ENCODE measurements at regions not wholly inside any gene's neighbourhood (a gene's known extent, or its start where the extent isn't known, plus 50 kb on each side); places are given as distances from the start of the nearest gene placed in this dataset.
"Not testable (repeated sequence)": the region's sequence is repeated elsewhere in the genome, so short reads cannot be mapped to it uniquely, and the experiment has no call there.

DNA sequence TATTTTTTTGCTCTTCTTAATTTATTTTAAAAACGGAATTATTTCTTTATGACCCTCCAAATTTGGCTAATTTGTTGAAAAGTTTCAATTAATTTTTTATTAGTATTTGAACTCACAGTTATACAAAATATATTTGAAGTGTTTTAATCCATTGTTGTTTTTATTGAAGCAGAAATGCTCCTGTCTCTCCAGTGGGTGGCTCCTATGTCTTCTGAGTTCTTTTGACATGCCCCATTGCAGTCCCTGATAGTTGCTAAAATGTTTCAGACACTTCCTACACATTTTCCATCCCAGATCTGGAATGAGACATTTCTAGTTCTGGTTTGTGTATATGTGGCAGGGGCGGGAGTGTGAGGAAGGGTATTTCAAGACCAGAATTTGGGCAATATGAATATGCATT lies 579.4 kb upstream of the PRR20A start:
- no peak for DNase-seq

DNA sequence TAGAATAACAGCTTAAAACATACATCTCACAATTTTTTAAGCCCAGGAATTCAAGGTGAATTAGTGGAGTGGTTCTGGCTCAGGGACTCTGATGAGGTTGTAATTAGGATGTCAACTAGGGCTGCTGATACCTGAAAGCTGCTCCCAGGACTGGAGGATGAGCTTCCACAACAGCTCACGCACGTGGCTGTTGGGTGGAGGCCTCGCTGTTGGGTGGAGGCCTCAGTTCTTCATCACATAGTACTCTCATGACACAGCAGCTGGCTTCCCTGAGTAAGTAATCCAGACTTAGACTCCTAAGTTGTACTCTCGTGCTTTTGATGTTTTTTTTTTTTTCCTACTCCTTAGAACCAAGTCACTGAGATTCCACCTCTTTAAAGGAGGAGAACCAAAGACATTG lies 577.1 kb upstream of the PRR20A start:
- DNase-seq: no peak

DNA sequence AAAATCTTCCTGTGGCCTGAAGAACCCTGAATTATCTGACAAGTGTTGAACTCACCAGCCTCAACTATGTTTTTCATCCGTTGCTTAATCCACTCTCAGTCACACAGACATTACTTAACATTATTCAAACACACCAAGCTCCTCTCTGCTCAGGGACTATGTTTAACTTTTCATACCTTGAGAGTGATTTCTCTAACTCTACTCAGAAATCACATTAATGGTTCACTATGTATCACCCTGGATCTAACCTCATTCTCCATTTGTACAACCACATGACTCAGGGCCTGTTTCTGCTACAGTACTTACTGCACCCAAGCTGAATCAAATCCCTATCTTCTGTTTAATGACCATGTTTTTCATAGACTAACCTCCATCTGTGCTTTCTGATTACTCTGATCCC lies 553.7 kb upstream of the PRR20A start:
- DNase-seq: no peak

DNA sequence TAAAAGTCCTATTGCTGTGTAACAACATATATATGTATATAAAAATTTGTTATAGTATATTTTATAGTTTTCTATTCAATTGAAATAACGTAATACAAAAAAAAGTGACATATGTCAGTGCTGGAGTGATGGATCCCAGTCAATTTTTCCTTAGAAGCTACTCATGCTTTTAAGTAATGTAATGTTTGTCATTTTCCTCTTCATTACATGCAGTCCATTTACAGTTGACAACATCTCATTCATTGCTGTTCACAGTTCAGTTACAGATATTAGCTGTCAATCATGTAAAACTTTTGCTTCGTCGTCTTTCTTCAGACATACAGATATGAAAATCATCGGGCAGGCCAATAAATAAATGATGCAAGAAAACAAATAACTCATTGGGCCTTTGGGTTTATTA lies 525.1 kb upstream of the PRR20A start:
- no peak for DNase-seq

DNA sequence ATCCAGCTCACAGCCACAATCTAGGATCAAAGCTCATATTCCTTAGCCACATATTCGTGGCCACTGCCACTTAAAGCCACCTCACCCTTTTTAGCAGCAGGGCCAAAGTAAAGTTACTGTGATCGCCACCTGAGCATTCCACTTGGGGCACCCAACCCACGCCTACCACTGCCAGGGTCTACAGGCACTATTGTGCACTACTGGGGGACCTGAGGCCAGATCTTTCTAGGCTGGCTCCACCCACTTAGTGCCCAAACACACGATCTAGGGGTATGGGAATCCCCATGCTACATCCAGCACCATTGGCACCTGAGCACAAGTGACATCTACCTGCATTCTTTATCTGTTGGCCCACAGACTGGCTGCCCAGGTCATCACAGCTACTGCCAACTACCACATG lies 517.9 kb upstream of the PRR20A start:
- no peak for DNase-seq

- DNase-seq: not testable (repeated sequence)
Measured at GRCh38 chr13:56628886-56629285, 511.8 kb upstream of the PRR20A start.

- DNase-seq: not testable (repeated sequence)
Measured at GRCh38 chr13:56631060-56631459, 509.7 kb upstream of the PRR20A start.

- no peak for DNase-seq
Measured at GRCh38 chr13:56653043-56653442, 487.7 kb upstream of the PRR20A start.

GRCh38 chr13:56659041-56659471 lies 481.7 kb upstream of the PRR20A start:
- no peak for DNase-seq

DNA sequence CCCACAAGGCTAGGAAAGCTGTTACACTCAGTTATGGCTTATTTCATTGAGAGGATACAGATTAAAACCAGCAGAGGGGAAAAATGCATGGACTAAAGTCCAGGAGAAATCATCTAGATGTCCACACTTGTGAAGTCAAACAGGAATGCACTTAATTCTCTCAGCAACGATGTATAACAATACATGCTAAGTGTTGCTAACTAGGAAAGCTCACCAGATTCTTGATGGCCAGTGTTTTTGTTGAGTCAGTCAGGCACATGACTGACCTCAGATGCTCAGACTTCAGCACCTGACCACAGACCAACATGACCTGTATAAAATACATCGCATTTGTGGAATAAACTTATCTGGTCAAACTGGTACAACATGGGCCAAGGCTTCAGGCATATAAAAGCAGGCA lies 470.2 kb upstream of the PRR20A start:
- no peak for DNase-seq

- DNase-seq: no peak
Measured at GRCh38 chr13:56681404-56681803, 459.3 kb upstream of the PRR20A start.

- DNase-seq: no peak
Measured at GRCh38 chr13:56687131-56687530, 453.6 kb upstream of the PRR20A start.

- no peak for DNase-seq
Measured at GRCh38 chr13:56697011-56697410, 443.7 kb upstream of the PRR20A start.

- DNase-seq: no peak
Measured at GRCh38 chr13:56700324-56700723, 440.4 kb upstream of the PRR20A start.

DNA sequence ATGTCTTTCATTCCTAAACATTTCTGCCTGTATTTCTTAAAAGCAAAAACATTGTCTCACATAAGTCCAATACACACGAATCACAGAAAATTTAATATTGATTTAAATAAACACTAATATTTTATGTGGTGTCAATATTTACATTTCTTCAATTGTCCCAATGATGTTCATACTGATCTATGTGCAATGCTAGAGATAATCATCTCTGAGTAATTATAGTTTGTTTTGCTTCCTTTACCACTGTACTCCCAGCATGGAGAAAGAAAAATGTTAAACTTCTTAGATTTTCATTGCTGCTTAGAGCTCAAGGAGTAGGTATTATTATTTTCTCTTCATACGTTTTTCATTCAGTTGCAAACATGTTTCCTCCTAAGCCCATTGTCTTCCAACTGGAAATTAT lies 434.2 kb upstream of the PRR20A start:
- no peak for DNase-seq

- DNase-seq: no peak
Measured at GRCh38 chr13:56713656-56714055, 427.1 kb upstream of the PRR20A start.

- DNase-seq: no peak
Measured at GRCh38 chr13:56718791-56719190, 421.9 kb upstream of the PRR20A start.

GRCh38 chr13:56720841-56721240 lies 419.9 kb upstream of the PRR20A start:
- no peak for DNase-seq

DNA sequence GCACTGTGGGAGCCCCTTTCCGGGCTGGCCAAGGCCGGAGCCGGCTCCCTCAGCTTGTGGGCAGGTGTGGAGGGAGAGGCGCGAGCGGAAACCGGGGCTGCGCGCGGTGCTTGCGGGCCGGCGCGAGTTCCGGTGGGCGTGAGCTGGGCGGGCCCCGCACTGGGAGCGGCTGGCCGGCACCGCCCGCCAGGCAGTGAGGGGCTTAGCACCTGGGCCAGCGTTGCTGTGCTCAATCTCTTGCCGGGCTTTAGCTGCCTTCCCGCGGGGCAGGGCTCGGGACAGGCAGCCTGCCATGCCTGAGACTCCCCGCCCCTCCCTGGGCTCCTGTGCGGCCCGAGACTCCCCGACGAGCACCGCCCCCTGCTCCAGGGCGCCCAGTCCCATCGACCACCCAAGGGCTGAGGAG lies 405.2 kb upstream of the PRR20A start:
- DNase-seq: no peak

- DNase-seq: no peak
Measured at GRCh38 chr13:56736966-56737365, 403.8 kb upstream of the PRR20A start.

DNA sequence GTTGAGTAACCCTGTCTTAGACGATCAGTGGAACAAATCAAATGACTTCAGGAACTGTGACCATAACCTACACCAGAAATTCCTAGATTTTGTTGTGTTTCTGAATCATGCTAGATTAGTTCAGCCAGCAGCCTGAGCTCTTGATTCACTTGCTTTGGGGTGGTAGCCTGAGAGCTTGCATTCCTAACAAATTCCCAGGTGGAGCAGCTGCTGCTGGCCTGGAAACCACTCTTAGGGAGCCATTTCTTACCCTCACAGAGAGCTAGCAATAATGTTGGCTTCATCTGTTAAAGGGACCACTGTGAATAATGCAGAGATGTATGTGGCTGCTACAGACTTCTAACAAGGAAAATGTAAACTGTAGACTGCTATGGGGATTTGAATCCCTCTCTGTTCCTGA lies 388.1 kb upstream of the PRR20A start:
- DNase-seq: no peak

- no peak for DNase-seq
Measured at GRCh38 chr13:56755181-56755935, 385.4 kb upstream of the PRR20A start.

DNA sequence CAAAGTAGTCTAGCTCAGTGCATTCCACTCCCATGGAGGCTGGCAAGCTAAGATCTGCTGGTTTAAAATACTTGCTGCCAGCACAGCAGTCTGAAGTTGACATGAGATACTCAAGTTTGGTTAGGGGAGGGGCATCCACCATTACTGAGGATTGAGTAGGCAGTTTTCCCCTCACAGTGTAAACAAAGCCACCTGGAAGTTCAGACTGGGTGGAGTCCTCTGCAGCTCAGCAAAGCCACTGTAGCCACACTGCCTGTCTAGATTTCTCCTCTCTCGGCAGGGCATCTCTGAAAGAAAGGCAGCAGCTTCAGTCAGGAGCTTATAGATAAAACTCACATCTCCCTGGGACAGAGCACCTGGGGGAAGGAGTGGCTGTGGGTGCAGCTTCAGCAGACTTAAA lies 377.4 kb upstream of the PRR20A start:
- not testable (repeated sequence) for DNase-seq

- DNase-seq: no peak
Measured at GRCh38 chr13:56773148-56773547, 367.6 kb upstream of the PRR20A start.

- DNase-seq: no peak
Measured at GRCh38 chr13:56789527-56789926, 351.2 kb upstream of the PRR20A start.
